HUES64 (cell line): ENCODE measurements at regions not wholly inside any gene's neighbourhood (a gene's known extent, or its start where the extent isn't known, plus 50 kb on each side); places are given as distances from the start of the nearest gene placed in this dataset.

Experiments used
- H3K27ac ChIP-seq: 2 replicates; pipeline ENCODE4 v1.7.0; 2013; ENCODE audit warnings: low read depth, low read length, inconsistent platforms
- H3K27me3 ChIP-seq: 2 replicates; pipeline ENCODE4 v1.6.1; 2013; ENCODE audit warnings: mild to moderate bottlenecking, low read length; ENCODE audit not compliant: insufficient read depth
- H3K36me3 ChIP-seq: 2 replicates; pipeline ENCODE4 v1.6.1; 2013; ENCODE audit warnings: mild to moderate bottlenecking, low read length; ENCODE audit not compliant: insufficient read depth
- H3K4me1 ChIP-seq: 2 replicates; pipeline ENCODE4 v1.6.1; 2013; ENCODE audit warnings: mild to moderate bottlenecking, low read length, moderate library complexity; ENCODE audit not compliant: insufficient read depth
- H3K4me3 ChIP-seq: 2 replicates; pipeline ENCODE4 v1.5.1; 2013; ENCODE audit warnings: mild to moderate bottlenecking, low read length, moderate library complexity
- H3K9ac ChIP-seq: 2 replicates; pipeline ENCODE4 v1.6.1; 2013; ENCODE audit warnings: mild to moderate bottlenecking, low read depth, low read length
- H3K9me3 ChIP-seq: 2 replicates; pipeline ENCODE4 v1.6.1; 2013; ENCODE audit warnings: low read depth, low read length; ENCODE audit not compliant: insufficient read depth
- WGBS: fragments of 150-250, 120-280 bp; methylation state at CpG from one replicate; pipeline ENCODE4 v1.1.7; 2013; ENCODE audit warnings: missing lambda C conversion rate; 5-methylcytosine and 5-hydroxymethylcytosine counted together

DNA sequence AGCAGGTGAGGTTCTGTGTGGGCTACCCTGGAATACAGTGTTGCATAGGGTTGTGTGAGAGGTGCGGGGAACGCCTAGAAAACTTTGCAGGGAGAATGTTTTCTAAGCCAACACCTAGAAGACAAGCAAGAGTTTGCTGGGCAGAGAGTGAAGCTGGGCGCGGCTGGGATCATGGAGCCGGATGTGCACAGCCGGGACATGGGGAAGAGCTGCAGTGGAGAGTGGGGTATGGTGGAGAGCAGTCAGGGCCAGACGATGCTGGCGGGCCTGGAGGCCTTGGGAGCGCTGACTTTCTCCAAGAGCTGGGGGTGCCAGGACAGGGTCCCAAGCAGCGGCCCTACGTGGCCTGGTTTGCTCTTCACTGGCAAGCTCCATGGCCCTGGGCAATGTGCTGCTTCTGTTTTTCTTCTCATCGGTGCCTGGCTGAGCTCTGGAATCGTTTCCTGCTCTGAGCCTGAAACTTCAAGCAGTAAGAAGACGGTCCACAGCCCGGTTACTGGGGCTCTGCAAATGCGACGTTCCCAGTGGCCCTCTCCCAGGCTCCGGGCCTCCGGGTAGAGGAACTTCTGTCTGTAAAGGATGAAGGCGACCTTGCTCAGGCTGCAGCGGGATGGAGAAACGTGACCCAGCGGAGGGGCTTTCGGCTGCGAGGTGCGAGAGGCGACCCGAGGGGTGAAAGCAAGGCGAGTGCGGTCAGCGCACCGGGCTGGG lies 51.9 kb upstream of the CD34 start:
- peak overlapping the region; percentile 71 for H3K4me3 ChIP-seq
- peaks cover 82% of the 10 kb centered on the region for H3K27me3 ChIP-seq
- no peak overlapping the region for H3K27ac ChIP-seq
- peak overlapping the region; percentile 82 for H3K9ac ChIP-seq
- no peaks in the 10 kb centered on the region for H3K9me3 ChIP-seq
- H3K4me1 ChIP-seq, result no peaks in the 10 kb centered on the region
- WGBS, result 39% methylated on average over 32 of the region's 32 CpGs
- no peaks in the 10 kb centered on the region for H3K36me3 ChIP-seq
